IMR-90 (cell line): ENCODE measurements at regions not wholly inside any gene's neighbourhood (a gene's known extent, or its start where the extent isn't known, plus 50 kb on each side); places are given as distances from the start of the nearest gene placed in this dataset.

Experiments used
- ATAC-seq: fragments of 200-7000 bp; cut with Tn5 transposase; 2 replicates; pipeline ENCODE4 v1.9.1; 2020; ENCODE audit warnings: low read depth, mild to moderate bottlenecking, moderate library complexity
- BruUV-seq: library from RNA; stranded (reverse); fragments of 400-500 nt; replicated peaks from 2 replicates; lab custom pipeline; 2021; lab: Mats Ljungman, UMichigan
- CTCF ChIA-PET: fragments of 300-600 bp; formaldehyde crosslinking; extraction: SDS; loops from one replicate; lab custom pipeline; 2021; ENCODE audit warnings: antibody characterized with exemption; lab: Yijun Ruan, JAX
- POLR2A ChIA-PET: fragments of 300-600 bp; sonication (Branson Sonifier 250); formaldehyde crosslinking; loops from one replicate; lab custom pipeline; 2022; ENCODE audit warnings: antibody characterized with exemption; ENCODE audit not compliant: unreplicated experiment; lab: Charles Lee
- DNase-seq: peaks from one replicate; pipeline ENCODE4 v3.0.0; 2013
- H2AFZ ChIP-seq: replicated peaks from 2 replicates; pipeline ENCODE3; 2013; ENCODE audit warnings: low read length, mild to moderate bottlenecking; ENCODE audit not compliant: poor library complexity
- H2AK5ac ChIP-seq: 2 replicates; pipeline ENCODE4 v1.6.1; 2013; ENCODE audit warnings: low read depth, low read length, inconsistent platforms
- H2AK9ac ChIP-seq: replicated peaks from 2 replicates; pipeline ENCODE3; 2013; ENCODE audit warnings: mild to moderate bottlenecking, low read depth, low read length, moderate library complexity; ENCODE audit not compliant: poor library complexity
- H2BK120ac ChIP-seq: 2 replicates; pipeline ENCODE4 v1.6.1; 2013; ENCODE audit warnings: low read depth, low read length, inconsistent platforms
- H2BK15ac ChIP-seq: 3 replicates; pipeline ENCODE4 v1.6.1; 2013; ENCODE audit warnings: low read depth, low read length, inconsistent platforms
- H2BK20ac ChIP-seq: 2 replicates; pipeline ENCODE4 v1.6.1; 2013; ENCODE audit warnings: low read depth, mild to moderate bottlenecking, inconsistent platforms, low read length, moderate library complexity
- H2BK5ac ChIP-seq: 2 replicates; pipeline ENCODE4 v1.6.1; 2013; ENCODE audit warnings: mild to moderate bottlenecking, low read depth, low read length, inconsistent platforms; ENCODE audit not compliant: poor library complexity, severe bottlenecking
- H3K14ac ChIP-seq: replicated peaks from 2 replicates; pipeline ENCODE4 v1.6.1; 2013; ENCODE audit warnings: low read depth, low read length, inconsistent platforms
- H3K18ac ChIP-seq: 2 replicates; pipeline ENCODE4 v1.6.1; 2013; ENCODE audit warnings: low read depth, low read length, control low read depth
- H3K23ac ChIP-seq: 2 replicates; pipeline ENCODE4 v1.6.1; 2013; ENCODE audit warnings: low read depth, low read length, inconsistent platforms
- H3K27ac ChIP-seq: 2 replicates; pipeline ENCODE4 v1.5.1; 2013; ENCODE audit warnings: mild to moderate bottlenecking, control low read depth, low read length; ENCODE audit not compliant: insufficient read depth
- H3K27me3 ChIP-seq: 2 replicates; pipeline ENCODE4 v1.6.1; 2013; ENCODE audit warnings: low read length; ENCODE audit not compliant: control insufficient read depth, insufficient read depth
- H3K36me3 ChIP-seq: 2 replicates; pipeline ENCODE4 v1.6.1; 2013; ENCODE audit warnings: low read length, mixed read lengths; ENCODE audit not compliant: control insufficient read depth, insufficient read depth
- H3K4ac ChIP-seq: 2 replicates; pipeline ENCODE4 v1.6.1; 2013; ENCODE audit warnings: low read depth, low read length, inconsistent platforms
- H3K4me1 ChIP-seq: 2 replicates; pipeline ENCODE4 v1.6.1; 2013; ENCODE audit warnings: low read length, mixed read lengths; ENCODE audit not compliant: control insufficient read depth, insufficient read depth
- H3K4me2 ChIP-seq: 2 replicates; pipeline ENCODE4 v1.6.1; 2013; ENCODE audit warnings: low read depth, mild to moderate bottlenecking, control low read depth, low read length, moderate library complexity
- H3K4me3 ChIP-seq: 2 replicates; pipeline ENCODE4 v1.5.1; 2013; ENCODE audit warnings: low read depth, mild to moderate bottlenecking, control low read depth, low read length, moderate library complexity; ENCODE audit not compliant: insufficient read depth
- H3K56ac ChIP-seq: 2 replicates; pipeline ENCODE4 v1.6.1; 2013; ENCODE audit warnings: low read length, inconsistent platforms; ENCODE audit not compliant: insufficient read depth; ENCODE audit errors: extremely low read depth
- H3K79me1 ChIP-seq, 2 experiments: 2 replicates each; pipeline ENCODE4 v1.6.1; 2013; ENCODE audit warnings: low read length in 2 of 2, inconsistent platforms in 1 of 2, low read depth in 1 of 2
- H3K9ac ChIP-seq: 2 replicates; pipeline ENCODE4 v1.6.1; 2013; ENCODE audit warnings: low read depth, low read length, control low read depth
- H3K9me1 ChIP-seq: 2 replicates; pipeline ENCODE4 v1.6.1; 2013; ENCODE audit warnings: low read length, inconsistent platforms; ENCODE audit not compliant: insufficient read depth
- H3K9me3 ChIP-seq: 2 replicates; pipeline ENCODE4 v1.6.1; 2013; ENCODE audit warnings: low read length; ENCODE audit not compliant: control insufficient read depth, insufficient read depth
- H4K20me1 ChIP-seq: 2 replicates; pipeline ENCODE4 v1.6.1; 2013; ENCODE audit warnings: low read length, inconsistent platforms; ENCODE audit not compliant: insufficient read depth
- H4K5ac ChIP-seq: 2 replicates; pipeline ENCODE4 v1.6.1; 2013; ENCODE audit warnings: mild to moderate bottlenecking, low read depth, low read length, control low read depth
- H4K8ac ChIP-seq, 2 experiments: 2 replicates each; pipeline ENCODE4 v1.6.1; 2013; ENCODE audit warnings: low read depth in 2 of 2, low read length in 2 of 2, control low read depth in 1 of 2, inconsistent platforms in 1 of 2
- H4K91ac ChIP-seq: 2 replicates; pipeline ENCODE4 v1.6.1; 2013; ENCODE audit warnings: low read depth, low read length, inconsistent platforms; ENCODE audit not compliant: insufficient read depth
- BHLHE40 ChIP-seq: fragments of 150-350 bp; IDR thresholded peaks from 2 replicates; pipeline ENCODE4 v1.6.1; 2016; ENCODE audit warnings: mild to moderate bottlenecking, low read depth, low read length
- CEBPB ChIP-seq: IDR thresholded peaks from 2 replicates; pipeline ENCODE4 v1.6.1; 2012; ENCODE audit warnings: low read depth, low read length, improper control_type of control experiment
- CHD1 ChIP-seq: IDR thresholded peaks from 2 replicates; pipeline ENCODE4 v1.6.1; 2012; ENCODE audit warnings: low read depth, low read length, improper control_type of control experiment
- CTCF ChIP-seq: conservative IDR thresholded peaks from 2 replicates; pipeline ENCODE4 v1.5.1; 2012; ENCODE audit warnings: mild to moderate bottlenecking, low read depth, low read length, improper control_type of control experiment
- FOS ChIP-seq: fragments of 150-350 bp; IDR thresholded peaks from 2 replicates; pipeline ENCODE4 v1.6.1; 2016; ENCODE audit warnings: low read depth, low read length
- MAFK ChIP-seq: IDR thresholded peaks from 2 replicates; pipeline ENCODE4 v1.6.1; 2012; ENCODE audit warnings: low read depth, low read length, improper control_type of control experiment
- MXI1 ChIP-seq: IDR thresholded peaks from 2 replicates; pipeline ENCODE4 v1.6.1; 2012; ENCODE audit warnings: low read depth, mild to moderate bottlenecking, low read length, moderate library complexity, borderline replicate concordance
- POLR2A ChIP-seq: IDR thresholded peaks from 2 replicates; pipeline ENCODE4 v1.6.1; 2012; ENCODE audit warnings: mild to moderate bottlenecking, low read depth, low read length
- RAD21 ChIP-seq: IDR thresholded peaks from 2 replicates; pipeline ENCODE4 v1.6.1; 2012; ENCODE audit warnings: low read length, improper control_type of control experiment
- RFX5 ChIP-seq: IDR thresholded peaks from 2 replicates; pipeline ENCODE4 v1.8.0; 2012; ENCODE audit warnings: low read depth, mild to moderate bottlenecking, low read length, moderate library complexity
- SMC3 ChIP-seq: fragments of 150-350 bp; IDR thresholded peaks from 2 replicates; pipeline ENCODE4 v1.6.1; 2016; ENCODE audit warnings: low read depth, mild to moderate bottlenecking, antibody characterized with exemption, low read length, moderate library complexity
- USF2 ChIP-seq: fragments of 150-350 bp; IDR thresholded peaks from 2 replicates; pipeline ENCODE4 v1.6.1; 2017; ENCODE audit warnings: mild to moderate bottlenecking, antibody characterized with exemption, low read length, low read depth
- WGBS, 2 experiments: methylation state at CpG; one replicate each; pipeline versions ENCODE4 v1.1.5 to v1.1.7; 2013; ENCODE audit warnings: missing lambda C conversion rate in 2 of 2; ENCODE audit not compliant: insufficient read length in 1 of 2; ENCODE audit errors: extremely low coverage in 2 of 2; 5-methylcytosine and 5-hydroxymethylcytosine counted together
- dilution Hi-C: fragments of 300-500 bp; cut with HindIII; formaldehyde crosslinking; loops from one replicate; pipeline ENCODE4 v1.14.3; 2018; ENCODE audit warnings: low sequenced_read_pairs; ENCODE audit not compliant: unreplicated experiment
- in situ Hi-C: fragments of 300-500 bp; cut with MboI; formaldehyde crosslinking; loops from 3 replicates; pipeline ENCODE4 v1.14.3; 2019; ENCODE audit warnings: low sequenced_read_pairs, inconsistent platforms, mixed read lengths
- intact Hi-C: fragments of 100-400 bp; cut with micrococcal nuclease; formaldehyde crosslinking; loops from 2 replicates; pipeline ENCODE4 v1.10.0; 2022

GRCh38 chr7:25320791-25321190, 92.5 kb upstream of the NPVF start:
- H2AFZ ChIP-seq: no peak overlapping the region
- H3K27ac ChIP-seq: no peak overlapping the region
- H3K23ac ChIP-seq: no peak overlapping the region
- H3K36me3 ChIP-seq: no peaks in the 10 kb centered on the region
- H4K8ac ChIP-seq: no peak overlapping the region
- CTCF ChIA-PET: no interaction called here
- POLR2A ChIA-PET: no interaction called here
- no CpG with 5 or more reads among the region's 2 CpGs for WGBS, 2 experiments
- intact Hi-C loops (no loop called here), dilution Hi-C loops (no loop called here), in situ Hi-C loops (no loop called here)
- no peak overlapping the region for H2BK5ac ChIP-seq
- H4K5ac ChIP-seq: no peak overlapping the region
- H3K79me1 ChIP-seq: no peaks in the 10 kb centered on the region
- no peak for ATAC-seq
- no peak for DNase-seq
- no peaks in the 10 kb centered on the region for H3K9me3 ChIP-seq
- no peak overlapping the region for H2BK120ac ChIP-seq
- no peak overlapping the region for H3K18ac ChIP-seq
- no peak overlapping the region for H3K56ac ChIP-seq
- BruUV-seq: no TSS peak
- H2BK20ac ChIP-seq: no peak overlapping the region
- no peak overlapping the region for H3K4ac ChIP-seq
- TF ChIP-seq RAD21 (no peak), MXI1 (no peak), MAFK (no peak), POLR2A (no peak), SMC3 (no peak), BHLHE40 (no peak), RFX5 (no peak), CHD1 (no peak), CTCF (no peak), USF2 (no peak), FOS (no peak), CEBPB (no peak)
- H4K20me1 ChIP-seq: no peaks in the 10 kb centered on the region
- H2BK15ac ChIP-seq: no peak overlapping the region
- H3K4me3 ChIP-seq: no peak overlapping the region
- H3K27me3 ChIP-seq: no peaks in the 10 kb centered on the region
- H3K4me1 ChIP-seq: no peaks in the 10 kb centered on the region
- H3K14ac ChIP-seq: no peak overlapping the region
- no peak overlapping the region for H4K91ac ChIP-seq
- H2AK5ac ChIP-seq: no peak overlapping the region
- no peak overlapping the region for H3K4me2 ChIP-seq
- no peak overlapping the region for H2AK9ac ChIP-seq
- H3K9ac ChIP-seq: no peak overlapping the region
- no peaks in the 10 kb centered on the region for H3K9me1 ChIP-seq
